ENCODE measurements at regions not wholly inside any gene's neighbourhood (a gene's known extent, or its start where the extent isn't known, plus 50 kb on each side); places are given as distances from the start of the nearest gene placed in this dataset.

DNA sequence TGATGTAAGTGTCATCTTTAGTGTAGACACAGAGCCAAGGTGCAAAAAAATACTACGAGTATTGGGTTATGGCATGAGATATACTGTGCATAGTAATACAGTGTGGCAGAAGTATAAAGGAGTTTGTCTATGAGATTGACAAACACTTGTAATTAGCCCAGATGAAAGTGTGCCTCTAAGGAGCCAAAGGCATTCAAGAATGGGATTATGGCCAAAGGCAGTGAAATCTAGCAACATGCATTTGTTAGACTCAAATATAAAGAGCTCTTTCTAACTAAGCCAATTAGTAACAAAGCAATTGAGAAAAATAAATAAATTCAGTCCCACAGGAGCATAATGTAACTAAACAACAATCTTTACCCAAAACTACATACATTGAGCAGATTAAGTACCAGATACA, 1761.8 kb downstream of the SUCLG1 start:
- TF ChIP-seq GATA2 (IDR thresholded peaks at IDR 0.05; ENCODE audit: low read depth, low read length), result no peak
- TF ChIP-seq GATA3 (IDR thresholded peaks at IDR 0.05; ENCODE audit: low read depth, low read length), result no peak

All from SH-SY5Y (cell line).